Panc1 (cell line): ENCODE measurements at regions not wholly inside any gene's neighbourhood (a gene's known extent, or its start where the extent isn't known, plus 50 kb on each side); places are given as distances from the start of the nearest gene placed in this dataset.

ENCODE experiments used
- ATAC-seq: fragments of 200-7000 bp; cut with Tn5 transposase; 2 replicates; pipeline ENCODE4 v1.9.1; 2020; ENCODE audit warnings: mild to moderate bottlenecking, moderate library complexity
- BruUV-seq: library from RNA; stranded (reverse); fragments of 400-500 nt; replicated peaks from 2 replicates; lab custom pipeline; 2021; lab: Mats Ljungman, UMichigan
- CTCF ChIA-PET: fragments of 300-600 bp; sonication (Branson Sonifier 250); formaldehyde crosslinking; loops from one replicate; lab custom pipeline; 2022; ENCODE audit warnings: antibody characterized with exemption; lab: Charles Lee
- POLR2A ChIA-PET: fragments of 300-600 bp; sonication (Branson Sonifier 250); formaldehyde crosslinking; loops from one replicate; lab custom pipeline; 2022; ENCODE audit warnings: antibody characterized with exemption; lab: Charles Lee
- DNase-seq: peaks from one replicate; pipeline ENCODE4 v3.0.0-alpha.2; 2010; ENCODE audit warnings: low read depth, low spot score
- H3K27ac ChIP-seq: 2 replicates; pipeline ENCODE4 v1.5.1; 2011; ENCODE audit warnings: mild to moderate bottlenecking, low read length, inconsistent platforms
- H3K27me3 ChIP-seq: fragments of 200-500 bp; sonication (Bioruptor generic); 2 replicates; pipeline ENCODE4 v1.6.0; 2014; ENCODE audit warnings: low read length, inconsistent platforms; ENCODE audit not compliant: control insufficient read depth, insufficient read depth
- H3K36me3 ChIP-seq: fragments of 200-500 bp; sonication (Bioruptor generic); 2 replicates; pipeline ENCODE4 v1.5.1; 2014; ENCODE audit warnings: inconsistent platforms, mild to moderate bottlenecking, low read length, moderate library complexity; ENCODE audit not compliant: control insufficient read depth, insufficient read depth
- H3K4me1 ChIP-seq: 2 replicates; pipeline ENCODE4 v1.5.1; 2011; ENCODE audit warnings: inconsistent platforms, mild to moderate bottlenecking, low read length, moderate library complexity; ENCODE audit not compliant: control insufficient read depth, insufficient read depth
- H3K4me3 ChIP-seq, 2 experiments: 2 replicates each; pipeline ENCODE4 v1.5.1; 2011 to 2012; ENCODE audit warnings: low read depth in 2 of 2, low read length in 2 of 2, mild to moderate bottlenecking in 2 of 2, inconsistent platforms in 1 of 2, moderate library complexity in 1 of 2
- H3K9me3 ChIP-seq: fragments of 200-500 bp; sonication (Bioruptor generic); 2 replicates; pipeline ENCODE4 v1.5.1; 2014; ENCODE audit warnings: low read depth, mild to moderate bottlenecking, inconsistent platforms, low read length, moderate library complexity; ENCODE audit not compliant: control insufficient read depth, insufficient read depth
- CTCF ChIP-seq: fragments of 450-650 bp; IDR thresholded peaks from 2 replicates; pipeline ENCODE4 v1.5.1; 2017; ENCODE audit warnings: mild to moderate bottlenecking
- POLR2AphosphoS5 ChIP-seq: IDR thresholded peaks from 2 replicates; pipeline ENCODE4 v1.6.1; 2012; ENCODE audit warnings: mild to moderate bottlenecking, low read depth, low read length, moderate library complexity
- REST ChIP-seq, 2 experiments: IDR thresholded peaks; 2 replicates each; pipeline ENCODE4 v1.6.1; 2011 to 2012; ENCODE audit warnings: low read depth in 2 of 2, control low read depth in 1 of 2, low read length in 1 of 2, mild to moderate bottlenecking in 1 of 2, moderate library complexity in 1 of 2; ENCODE audit not compliant: insufficient read depth in 1 of 2
- SIN3A ChIP-seq: IDR thresholded peaks from 2 replicates; pipeline ENCODE4 v1.6.1; 2012; ENCODE audit warnings: low read depth, mild to moderate bottlenecking, low read length, moderate library complexity, borderline replicate concordance; ENCODE audit not compliant: insufficient read depth
- TCF7L2 ChIP-seq: IDR thresholded peaks from 2 replicates; pipeline ENCODE4 v1.6.1; 2011; ENCODE audit warnings: mild to moderate bottlenecking, low read depth, low read length, inconsistent platforms
- in situ Hi-C: cut with HindIII; loops from 2 replicates; pipeline ENCODE4 v1.10.0; 2016; ENCODE audit warnings: low sequenced_read_pairs, low pct_unique_long_range_greater_than_20kb
- intact Hi-C: fragments of 100-400 bp; cut with micrococcal nuclease; formaldehyde crosslinking; loops from one replicate; pipeline ENCODE4 v1.10.0; 2022; ENCODE audit not compliant: unreplicated experiment

GRCh38 chr7:85567983-85568382, 381.1 kb upstream of the SEMA3D start:
- POLR2A ChIA-PET = no interaction called here
- Histone ChIP-seq H3K4me1 (no peaks in the 10 kb centered on the region), H3K27me3 (no peaks in the 10 kb centered on the region), H3K36me3 (no peaks in the 10 kb centered on the region), H3K9me3 (no peaks in the 10 kb centered on the region), H3K4me3 (no peak overlapping the region), H3K27ac (no peak overlapping the region)
- in situ Hi-C loops (no loop called here), intact Hi-C loops (no loop called here)
- BruUV-seq = no TSS peak
- ATAC-seq (no peak), DNase-seq (no peak)
- CTCF ChIA-PET = no interaction called here
- TF ChIP-seq TCF7L2 = no peak
- TF ChIP-seq REST (IDR thresholded peaks at IDR 0.05; ENCODE audit: insufficient read depth in 1 of 2, low read depth in 2 of 2, low read length in 1 of 2) = no peak

- CTCF ChIA-PET = no interaction called here
- H3K4me1 ChIP-seq = no peaks in the 10 kb centered on the region
- POLR2A ChIA-PET = no interaction called here
Measured at GRCh38 chr7:85566095-85566794, 379.4 kb upstream of the SEMA3D start.

More at GRCh38 chr7:85566095-85566794, 379.4 kb upstream of the SEMA3D start:
- H3K27me3 ChIP-seq = no peaks in the 10 kb centered on the region
- no peak for TF ChIP-seq CTCF
- no peak for TF ChIP-seq TCF7L2
- TF ChIP-seq SIN3A = no peak
- no peak for TF ChIP-seq POLR2AphosphoS5
- TF ChIP-seq REST (IDR thresholded peaks at IDR 0.05; ENCODE audit: insufficient read depth in 1 of 2, low read depth in 2 of 2, low read length in 1 of 2) = no peak
- H3K9me3 ChIP-seq = no peaks in the 10 kb centered on the region
- H3K27ac ChIP-seq = no peak overlapping the region
- no TSS peak for BruUV-seq
- in situ Hi-C loops = no loop called here
- H3K36me3 ChIP-seq = no peaks in the 10 kb centered on the region
- ATAC-seq (no peak), DNase-seq (no peak)
- no peak overlapping the region for H3K4me3 ChIP-seq
- intact Hi-C loops = no loop called here
